H1 (cell line): ENCODE measurements at regions not wholly inside any gene's neighbourhood (a gene's known extent, or its start where the extent isn't known, plus 50 kb on each side); places are given as distances from the start of the nearest gene placed in this dataset.

Experiments used
- TF ChIP-seq, protein P1 (sequence below): IDR thresholded peaks from 2 replicates; pipeline ENCODE4 v1.6.1; 2012; ENCODE audit warnings: inconsistent platforms

DNA sequence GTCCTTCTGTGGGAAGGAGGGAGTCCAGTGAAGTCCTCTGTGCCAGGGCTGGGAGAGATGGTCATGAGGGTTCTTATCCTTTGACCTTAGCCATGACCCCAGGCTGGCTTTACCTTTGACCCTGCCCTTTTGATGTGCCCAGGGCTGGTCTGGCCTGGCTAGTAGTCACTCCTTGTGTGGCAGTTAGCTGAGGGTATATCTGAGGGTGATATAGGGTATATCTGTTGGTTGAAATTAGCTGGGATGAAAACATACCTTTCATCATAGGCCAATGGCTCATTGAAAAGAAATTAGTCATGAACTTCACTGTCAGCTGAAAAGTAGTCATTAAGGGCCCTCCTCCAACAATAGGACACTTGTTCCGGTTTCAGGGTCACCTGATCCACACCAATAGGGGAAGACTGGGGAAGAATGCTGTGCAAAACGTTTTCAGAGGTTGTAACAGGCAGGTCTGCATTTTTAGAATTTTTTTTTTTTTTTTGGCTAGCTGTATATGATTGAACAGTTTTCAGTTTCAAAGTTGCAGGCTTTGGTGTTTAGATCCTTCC is 74.6 kb upstream of the STOX2 start (continued):
- TF ChIP-seq, protein P1, sequence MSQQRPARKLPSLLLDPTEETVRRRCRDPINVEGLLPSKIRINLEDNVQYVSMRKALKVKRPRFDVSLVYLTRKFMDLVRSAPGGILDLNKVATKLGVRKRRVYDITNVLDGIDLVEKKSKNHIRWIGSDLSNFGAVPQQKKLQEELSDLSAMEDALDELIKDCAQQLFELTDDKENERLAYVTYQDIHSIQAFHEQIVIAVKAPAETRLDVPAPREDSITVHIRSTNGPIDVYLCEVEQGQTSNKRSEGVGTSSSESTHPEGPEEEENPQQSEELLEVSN, result no peak
